WTC11 (cell line): ENCODE measurements at regions not wholly inside any gene's neighbourhood (a gene's known extent, or its start where the extent isn't known, plus 50 kb on each side); places are given as distances from the start of the nearest gene placed in this dataset.
"Not testable (repeated sequence)": the region's sequence is repeated elsewhere in the genome, so short reads cannot be mapped to it uniquely, and the experiment has no call there.

Experiments
- ATAC-seq: fragments of 200-7000 bp; cut with Tn5 transposase; 2 replicates; pipeline ENCODE4 v1.10.0; 2021; ENCODE audit warnings: mild to moderate bottlenecking, moderate library complexity
- CTCF ChIA-PET: fragments of 300-600 bp; sonication (Branson Sonifier 250); formaldehyde crosslinking; loops from one replicate; lab custom pipeline; 2021; ENCODE audit warnings: antibody characterized with exemption; lab: Charles Lee
- POLR2A ChIA-PET: fragments of 350-600 bp; sonication (Branson Sonifier 250); formaldehyde crosslinking; loops from one replicate; lab custom pipeline; 2021; ENCODE audit warnings: antibody characterized with exemption; lab: Charles Lee
- DNase-seq: peaks from one replicate; pipeline ENCODE4 v3.0.0; 2021; ENCODE audit warnings: low spot score
- H3K27ac Mint-ChIP-seq: 2 replicates; pipeline ENCODE4 v1.8.0; 2021; ENCODE audit warnings: mixed read lengths
- H3K27me3 Mint-ChIP-seq: 2 replicates; pipeline ENCODE4 v1.8.0; 2021; ENCODE audit warnings: low read depth, mild to moderate bottlenecking, moderate library complexity, mixed read lengths
- H3K36me3 Mint-ChIP-seq: 2 replicates; pipeline ENCODE4 v1.8.0; 2021; ENCODE audit warnings: mixed read lengths
- H3K4me1 Mint-ChIP-seq: 2 replicates; pipeline ENCODE4 v1.8.0; 2022; ENCODE audit warnings: mixed read lengths
- H3K4me3 Mint-ChIP-seq: 2 replicates; pipeline ENCODE4 v1.8.0; 2021; ENCODE audit warnings: mild to moderate bottlenecking, moderate library complexity, mixed read lengths
- H3K9me3 Mint-ChIP-seq: 2 replicates; pipeline ENCODE4 v1.8.0; 2021; ENCODE audit warnings: mixed read lengths
- ATF3 ChIP-seq: sonication (generic); formaldehyde crosslinking; conservative IDR thresholded peaks from 2 replicates; pipeline ENCODE4 v1.8.1; 2022; ENCODE audit warnings: mild to moderate bottlenecking, missing genetic modification reagents
- CREB1 ChIP-seq: sonication (generic); formaldehyde crosslinking; IDR thresholded peaks from 2 replicates; pipeline ENCODE4 v1.8.0; 2023; ENCODE audit warnings: mild to moderate bottlenecking, missing genetic modification reagents
- E2F1 ChIP-seq: sonication (generic); formaldehyde crosslinking; IDR thresholded peaks from 2 replicates; pipeline ENCODE4 v1.8.0; 2022; ENCODE audit warnings: mild to moderate bottlenecking, missing genetic modification reagents
- ESRRA ChIP-seq: sonication (generic); formaldehyde crosslinking; IDR thresholded peaks from 2 replicates; pipeline ENCODE4 v1.8.1; 2022; ENCODE audit warnings: mild to moderate bottlenecking, missing genetic modification reagents, borderline replicate concordance
- GABPB1 ChIP-seq: sonication (generic); formaldehyde crosslinking; IDR thresholded peaks from 2 replicates; pipeline ENCODE4 v1.8.1; 2023; ENCODE audit warnings: mild to moderate bottlenecking, missing genetic modification reagents
- GTF2I ChIP-seq: fragments of 250-450 bp; sonication (Bioruptor Pico); conservative IDR thresholded peaks from 2 replicates; pipeline ENCODE4 v1.4.0; 2021; ENCODE audit warnings: mild to moderate bottlenecking
- IRF1 ChIP-seq: sonication (generic); formaldehyde crosslinking; IDR thresholded peaks from 2 replicates; pipeline ENCODE4 v1.8.0; 2023; ENCODE audit warnings: missing genetic modification reagents
- NFE2L1 ChIP-seq: sonication (generic); formaldehyde crosslinking; IDR thresholded peaks from 2 replicates; pipeline ENCODE4 v1.8.1; 2023; ENCODE audit warnings: missing genetic modification reagents
- NR2C2 ChIP-seq: sonication (generic); formaldehyde crosslinking; IDR thresholded peaks from 2 replicates; pipeline ENCODE4 v1.8.0; 2022; ENCODE audit warnings: mild to moderate bottlenecking, missing genetic modification reagents
- SMAD3 ChIP-seq: sonication (generic); formaldehyde crosslinking; IDR thresholded peaks from 2 replicates; pipeline ENCODE4 v1.8.0; 2022; ENCODE audit warnings: missing genetic modification reagents, mild to moderate bottlenecking, borderline replicate concordance
- SMAD4 ChIP-seq: sonication (generic); formaldehyde crosslinking; IDR thresholded peaks from 2 replicates; pipeline ENCODE4 v1.8.0; 2022; ENCODE audit warnings: mild to moderate bottlenecking, missing genetic modification reagents
- SOX15 ChIP-seq: fragments of 250-450 bp; sonication (Bioruptor Pico); IDR thresholded peaks from 2 replicates; pipeline ENCODE4 v1.9.0; 2021; ENCODE audit warnings: mild to moderate bottlenecking
- USF1 ChIP-seq: sonication (generic); formaldehyde crosslinking; IDR thresholded peaks from 2 replicates; pipeline ENCODE4 v1.8.0; 2022; ENCODE audit warnings: mild to moderate bottlenecking, missing genetic modification reagents
- ZNF138 ChIP-seq: sonication (generic); formaldehyde crosslinking; conservative IDR thresholded peaks from 2 replicates; pipeline ENCODE4 v1.8.1; 2022; ENCODE audit warnings: mild to moderate bottlenecking, moderate library complexity, missing genetic modification reagents
- ZNF219 ChIP-seq: sonication (generic); formaldehyde crosslinking; IDR thresholded peaks from 2 replicates; pipeline ENCODE4 v1.8.0; 2023; ENCODE audit warnings: missing genetic modification reagents, mild to moderate bottlenecking, borderline replicate concordance
- ZNF232 ChIP-seq: sonication (generic); formaldehyde crosslinking; IDR thresholded peaks from 2 replicates; pipeline ENCODE4 v1.8.0; 2022; ENCODE audit warnings: mild to moderate bottlenecking, missing genetic modification reagents
- ZNF423 ChIP-seq: fragments of 250-450 bp; sonication (Bioruptor Pico); IDR thresholded peaks from 2 replicates; pipeline ENCODE4 v2.1.2; 2022; ENCODE audit warnings: mild to moderate bottlenecking, moderate library complexity
- ZNF512 ChIP-seq: sonication (generic); formaldehyde crosslinking; IDR thresholded peaks from 2 replicates; pipeline ENCODE4 v1.8.1; 2022; ENCODE audit warnings: missing genetic modification reagents, borderline replicate concordance
- ZNF671 ChIP-seq: fragments of 250-450 bp; sonication (Bioruptor Pico); IDR thresholded peaks from 2 replicates; pipeline ENCODE4 v1.8.0; 2021; ENCODE audit warnings: mild to moderate bottlenecking
- ZSCAN18 ChIP-seq: fragments of 250-450 bp; sonication (Bioruptor Pico); IDR thresholded peaks from 2 replicates; pipeline ENCODE4 v2.1.2; 2022; ENCODE audit warnings: mild to moderate bottlenecking, moderate library complexity

GRCh38 chr4:14169460-14169859 is 541.9 kb upstream of the BOD1L1 start (continued):
- TF ChIP-seq NFE2L1 (CRISPR knock-in tag) = no peak
- TF ChIP-seq, all 79 proteins: peak for 0

GRCh38 chr4:14169940-14170339 is 542.4 kb upstream of the BOD1L1 start:
- POLR2A ChIA-PET, DNase-seq, CTCF ChIA-PET, H3K36me3 Mint-ChIP-seq, H3K27me3 Mint-ChIP-seq, ATAC-seq, H3K4me3 Mint-ChIP-seq, H3K9me3 Mint-ChIP-seq: not testable (repeated sequence)
- Mint-ChIP-seq H3K27ac (peak overlapping the region; percentile 72), H3K4me1 (peaks cover 81% of the 10 kb centered on the region)

- ATAC-seq = no peak
- H3K9me3 Mint-ChIP-seq = no peaks in the 10 kb centered on the region
- ChIA-PET CTCF (no interaction called here), POLR2A (no interaction called here)
- H3K27ac Mint-ChIP-seq = no peak overlapping the region
- 0 out of 2 replicates have a peak, but pooled peaks cover 6% of the 10 kb centered on the region for H3K27me3 Mint-ChIP-seq
- H3K4me1 Mint-ChIP-seq = peaks cover 93% of the 10 kb centered on the region
- DNase-seq = no peak
- no peak overlapping the region for H3K4me3 Mint-ChIP-seq
- no peaks in the 10 kb centered on the region for H3K36me3 Mint-ChIP-seq
- TF ChIP-seq GTF2I (CRISPR knock-in tag) = no peak
- no peak for TF ChIP-seq ZNF671 (CRISPR knock-in tag)
- no peak for TF ChIP-seq CREB1
- TF ChIP-seq GABPB1 (CRISPR knock-in tag) = no peak
- TF ChIP-seq ZNF232 (CRISPR knock-in tag) = no peak
- no peak for TF ChIP-seq ZSCAN18 (CRISPR knock-in tag)
- TF ChIP-seq SMAD4 (CRISPR knock-in tag) = no peak
- TF ChIP-seq ZNF423 (CRISPR knock-in tag) = no peak
- no peak for TF ChIP-seq ATF3 (CRISPR knock-in tag)
- TF ChIP-seq ZNF138 (CRISPR knock-in tag) = no peak
- TF ChIP-seq NR2C2 (CRISPR knock-in tag) = no peak
- no peak for TF ChIP-seq SMAD3 (CRISPR knock-in tag)
- TF ChIP-seq NFE2L1 (CRISPR knock-in tag) = no peak
- TF ChIP-seq ZNF219 (CRISPR knock-in tag) = no peak
- no peak for TF ChIP-seq USF1
- no peak for TF ChIP-seq E2F1 (CRISPR knock-in tag)
- no peak for TF ChIP-seq ZNF512
- no peak for TF ChIP-seq SOX15 (CRISPR knock-in tag)
- TF ChIP-seq ESRRA (CRISPR knock-in tag) = no peak
- TF ChIP-seq IRF1 (CRISPR knock-in tag) = no peak
Measured at GRCh38 chr4:14176613-14177012, 549.1 kb upstream of the BOD1L1 start.
